Mesendoderm (in vitro differentiated cells): ENCODE measurements at regions not wholly inside any gene's neighbourhood (a gene's known extent, or its start where the extent isn't known, plus 50 kb on each side); places are given as distances from the start of the nearest gene placed in this dataset.

Experiments used
- DNase-seq: peaks from one replicate; pipeline ENCODE4 v3.0.0; 2013
- H2AK5ac ChIP-seq: 2 replicates; pipeline ENCODE4 v1.6.1; 2013; ENCODE audit warnings: low read length, inconsistent platforms
- H2BK120ac ChIP-seq: 2 replicates; pipeline ENCODE4 v1.6.1; 2013; ENCODE audit warnings: low read depth, mild to moderate bottlenecking, low read length, moderate library complexity, mixed read lengths
- H2BK15ac ChIP-seq: replicated peaks from 2 replicates; pipeline ENCODE4 v1.6.1; 2013; ENCODE audit warnings: low read depth, mild to moderate bottlenecking, moderate library complexity
- H2BK5ac ChIP-seq: 2 replicates; pipeline ENCODE4 v1.6.1; 2013; ENCODE audit warnings: low read length, inconsistent platforms
- H3K18ac ChIP-seq: 2 replicates; pipeline ENCODE4 v1.6.1; 2013; ENCODE audit warnings: mild to moderate bottlenecking, low read length, mixed read lengths
- H3K23ac ChIP-seq: one replicate; pipeline ENCODE4 v1.6.1; 2013; ENCODE audit warnings: low read length
- H3K27ac ChIP-seq: 2 replicates; pipeline ENCODE4 v1.5.1; 2013; ENCODE audit warnings: low read depth, mild to moderate bottlenecking, inconsistent platforms, low read length, moderate library complexity
- H3K27me3 ChIP-seq: 2 replicates; pipeline ENCODE4 v1.6.1; 2013; ENCODE audit warnings: low read length, control low read depth, mild to moderate bottlenecking, inconsistent platforms; ENCODE audit not compliant: insufficient read depth, poor library complexity
- H3K36me3 ChIP-seq: 2 replicates; pipeline ENCODE4 v1.6.1; 2013; ENCODE audit warnings: low read length, inconsistent platforms; ENCODE audit not compliant: control insufficient read depth, insufficient read depth
- H3K4ac ChIP-seq: one replicate; pipeline ENCODE4 v1.6.1; 2013; ENCODE audit warnings: low read depth, mild to moderate bottlenecking, low read length, moderate library complexity
- H3K4me1 ChIP-seq: 2 replicates; pipeline ENCODE4 v1.6.1; 2013; ENCODE audit warnings: low read depth, low read length, inconsistent platforms; ENCODE audit not compliant: control insufficient read depth
- H3K4me2 ChIP-seq: 2 replicates; pipeline ENCODE4 v1.6.1; 2013; ENCODE audit warnings: low read length
- H3K4me3 ChIP-seq: 2 replicates; pipeline ENCODE4 v1.5.1; 2013; ENCODE audit warnings: mild to moderate bottlenecking, low read length
- H3K56ac ChIP-seq: one replicate; pipeline ENCODE4 v1.6.1; 2013; ENCODE audit warnings: low read length
- H3K79me1 ChIP-seq: 2 replicates; pipeline ENCODE4 v1.6.1; 2013; ENCODE audit warnings: low read length, inconsistent platforms
- H3K79me2 ChIP-seq: 2 replicates; pipeline ENCODE4 v1.6.1; 2013; ENCODE audit warnings: mild to moderate bottlenecking, low read length; ENCODE audit not compliant: control insufficient read depth, insufficient read depth
- H3K9ac ChIP-seq: 2 replicates; pipeline ENCODE4 v1.6.1; 2013; ENCODE audit warnings: low read length, inconsistent platforms
- H4K5ac ChIP-seq: one replicate; pipeline ENCODE4 v1.6.1; 2013; ENCODE audit warnings: low read length
- H4K8ac ChIP-seq: one replicate; pipeline ENCODE4 v1.6.1; 2013; ENCODE audit warnings: low read depth, mild to moderate bottlenecking, control low read depth, low read length, moderate library complexity
- WGBS: extraction: QIAGEN DNeasy Blood & Tissue Kit; methylation state at CpG from one replicate; pipeline ENCODE4 v1.1.7; 2013; ENCODE audit warnings: low lambda C conversion rate, missing lambda C conversion rate; ENCODE audit not compliant: insufficient coverage; ENCODE audit errors: extremely low coverage; 5-methylcytosine and 5-hydroxymethylcytosine counted together

DNA sequence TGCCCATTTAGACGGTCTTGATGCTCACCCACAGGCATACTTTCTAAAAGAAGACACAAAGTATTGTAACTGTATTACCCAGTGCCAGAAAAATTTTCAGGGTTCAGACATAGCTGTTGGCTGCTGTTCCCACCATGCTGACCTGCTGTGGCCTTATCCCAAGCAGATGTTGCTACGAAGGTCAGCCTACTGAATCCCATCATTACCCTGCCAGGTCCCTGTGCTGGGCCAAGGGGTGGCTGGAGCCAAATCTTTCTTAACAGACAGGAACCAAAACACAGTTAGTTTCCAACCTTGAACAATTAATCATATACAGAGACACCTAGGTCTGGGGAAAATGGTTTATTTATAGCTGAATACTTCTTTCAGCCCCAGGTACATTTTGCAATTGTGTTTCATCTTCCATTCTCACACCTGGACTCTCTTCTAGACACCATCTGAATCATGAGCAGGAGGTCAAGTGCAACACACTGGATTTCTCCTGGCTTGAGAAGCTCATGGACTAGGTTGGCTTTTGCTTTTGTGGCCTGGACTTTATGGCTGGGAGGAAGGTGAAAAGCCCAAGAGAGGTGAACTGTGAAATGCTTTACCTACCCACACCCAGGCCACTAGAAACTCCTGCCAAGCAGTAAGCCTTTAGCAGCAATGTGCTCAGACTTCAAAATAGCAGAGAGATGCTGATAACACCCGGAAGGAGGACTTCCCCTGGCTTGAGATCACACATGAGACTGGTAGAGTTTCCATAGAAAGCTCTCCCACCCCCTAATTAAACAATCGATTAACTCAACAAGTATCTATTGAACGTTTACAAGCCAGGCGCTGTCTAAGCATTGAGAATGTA is 150.1 kb downstream of the SUDS3 start:
- WGBS = no CpG with 5 or more reads among the region's 6 CpGs

DNA sequence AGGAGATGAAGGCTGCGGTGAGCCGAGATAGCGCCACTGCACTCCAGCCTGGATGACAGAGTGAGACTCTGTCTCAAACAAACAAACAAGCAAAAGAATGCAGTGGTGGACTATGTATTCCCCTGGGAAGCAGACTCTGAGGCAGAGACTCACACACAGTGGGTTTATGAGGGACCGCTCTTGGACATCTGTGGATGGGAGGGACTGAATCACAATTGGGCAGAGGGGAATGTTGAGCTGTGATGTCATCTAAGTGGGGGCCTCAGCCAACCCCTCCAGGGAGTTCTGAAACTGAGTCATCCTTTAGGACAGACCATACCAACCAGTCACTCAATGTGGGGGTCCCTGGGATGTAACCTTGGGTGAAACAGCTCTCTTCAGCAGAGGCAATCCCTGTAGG is 151.0 kb downstream of the SUDS3 start:
- no CpG with 5 or more reads among the region's 4 CpGs for WGBS
- DNase-seq = no peak
- no peak overlapping the region for H2BK120ac ChIP-seq

More for the DNA sequence above, 150.1 kb downstream of the SUDS3 start:
- H2AK5ac ChIP-seq = no peak overlapping the region
- H3K18ac ChIP-seq = no peak overlapping the region
- H3K4me2 ChIP-seq = no peak overlapping the region
- no peak overlapping the region for H2BK120ac ChIP-seq
- H2BK5ac ChIP-seq = no peak overlapping the region
- DNase-seq = no peak
- no peak overlapping the region for H3K4me3 ChIP-seq
- no peaks in the 10 kb centered on the region for H3K36me3 ChIP-seq
- no peak overlapping the region for H3K23ac ChIP-seq
- no peaks in the 10 kb centered on the region for H3K27me3 ChIP-seq
- no peak overlapping the region for H3K56ac ChIP-seq
- H4K5ac ChIP-seq = no peak overlapping the region
- H2BK15ac ChIP-seq = no peak overlapping the region
- no peak overlapping the region for H3K9ac ChIP-seq
- H3K4ac ChIP-seq = no peak overlapping the region
- no peaks in the 10 kb centered on the region for H3K79me1 ChIP-seq
- no peak overlapping the region for H3K27ac ChIP-seq
- H4K8ac ChIP-seq = no peak overlapping the region
- H3K79me2 ChIP-seq = no peaks in the 10 kb centered on the region
- H3K4me1 ChIP-seq = no peaks in the 10 kb centered on the region

DNA sequence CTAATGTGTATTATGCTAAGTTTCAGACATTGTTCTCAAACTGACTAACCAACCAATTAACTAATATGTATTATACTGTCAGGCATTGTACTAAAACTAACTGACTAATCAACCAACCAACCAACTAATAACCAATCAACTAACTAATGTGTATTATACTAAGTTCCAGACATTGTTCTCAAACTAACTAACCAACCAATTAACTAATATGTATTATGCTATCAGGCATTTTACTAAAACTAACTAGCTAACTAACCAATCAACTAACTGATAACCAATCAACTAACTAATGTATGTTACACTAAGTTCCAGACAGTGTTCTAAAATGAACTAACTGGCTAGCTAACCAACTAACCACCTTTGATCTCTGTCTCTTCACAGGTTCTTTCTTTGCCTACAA is 152.3 kb downstream of the SUDS3 start:
- H2BK120ac ChIP-seq = no peak overlapping the region
- H3K4ac ChIP-seq = no peak overlapping the region
- no peak overlapping the region for H2AK5ac ChIP-seq
- no peaks in the 10 kb centered on the region for H3K27me3 ChIP-seq
- no peak overlapping the region for H3K4me3 ChIP-seq
- no peaks in the 10 kb centered on the region for H3K4me1 ChIP-seq
- no peak overlapping the region for H3K23ac ChIP-seq
- H3K79me1 ChIP-seq = no peaks in the 10 kb centered on the region
- H3K18ac ChIP-seq = no peak overlapping the region
- no peak overlapping the region for H3K9ac ChIP-seq
- H4K8ac ChIP-seq = no peak overlapping the region
- H4K5ac ChIP-seq = no peak overlapping the region
- H2BK5ac ChIP-seq = no peak overlapping the region
- H2BK15ac ChIP-seq = no peak overlapping the region
- no peaks in the 10 kb centered on the region for H3K36me3 ChIP-seq
- no peak overlapping the region for H3K56ac ChIP-seq
- H3K27ac ChIP-seq = no peak overlapping the region
- no peaks in the 10 kb centered on the region for H3K79me2 ChIP-seq
- no peak overlapping the region for H3K4me2 ChIP-seq
- DNase-seq = no peak

More for the DNA sequence above, 151.0 kb downstream of the SUDS3 start:
- Histone ChIP-seq H2BK15ac (no peak overlapping the region), H2BK5ac (no peak overlapping the region), H3K27ac (no peak overlapping the region), H3K23ac (no peak overlapping the region), H4K5ac (no peak overlapping the region), H4K8ac (no peak overlapping the region), H3K4ac (no peak overlapping the region), H2AK5ac (no peak overlapping the region), H3K4me1 (no peaks in the 10 kb centered on the region), H3K9ac (no peak overlapping the region), H3K56ac (no peak overlapping the region), H3K4me2 (no peak overlapping the region), H3K18ac (no peak overlapping the region), H3K79me2 (no peaks in the 10 kb centered on the region), H3K4me3 (no peak overlapping the region), H3K36me3 (no peaks in the 10 kb centered on the region), H3K79me1 (no peaks in the 10 kb centered on the region), H3K27me3 (no peaks in the 10 kb centered on the region)

DNA sequence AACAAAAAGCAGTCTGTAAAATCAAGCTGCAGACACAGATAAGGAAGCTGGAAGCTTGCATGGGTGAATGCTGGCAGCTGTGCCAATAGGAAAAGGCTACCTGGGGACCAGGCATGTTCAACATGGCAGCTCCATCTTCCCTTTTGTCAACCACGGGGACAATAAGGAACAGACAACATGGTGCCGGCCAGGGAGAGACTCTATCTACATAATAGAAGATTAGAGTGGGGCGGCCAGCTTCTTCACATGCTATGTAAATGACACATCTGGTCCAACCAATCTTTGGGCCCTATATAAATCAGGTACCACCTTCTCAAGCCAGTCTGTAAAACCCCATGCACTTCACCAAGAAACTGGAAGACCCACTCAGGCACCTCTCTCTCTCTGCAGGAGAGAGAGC is 157.6 kb downstream of the SUDS3 start:
- H3K79me1 ChIP-seq = no peaks in the 10 kb centered on the region
- no peak overlapping the region for H3K27ac ChIP-seq
- H3K18ac ChIP-seq = no peak overlapping the region
- no peak overlapping the region for H3K9ac ChIP-seq
- no peak overlapping the region for H3K4me2 ChIP-seq
- H3K79me2 ChIP-seq = no peaks in the 10 kb centered on the region
- no peak overlapping the region for H3K56ac ChIP-seq
- H3K4ac ChIP-seq = no peak overlapping the region
- H2BK120ac ChIP-seq = no peak overlapping the region
- H3K23ac ChIP-seq = no peak overlapping the region
- H2BK15ac ChIP-seq = no peak overlapping the region
- H3K36me3 ChIP-seq = no peaks in the 10 kb centered on the region
- no peak for DNase-seq
- H2BK5ac ChIP-seq = no peak overlapping the region
- no peak overlapping the region for H2AK5ac ChIP-seq
- no CpG with 5 or more reads among the region's 3 CpGs for WGBS
- H4K8ac ChIP-seq = no peak overlapping the region
- no peaks in the 10 kb centered on the region for H3K4me1 ChIP-seq
- no peak overlapping the region for H4K5ac ChIP-seq
- H3K4me3 ChIP-seq = no peak overlapping the region
- no peaks in the 10 kb centered on the region for H3K27me3 ChIP-seq

DNA sequence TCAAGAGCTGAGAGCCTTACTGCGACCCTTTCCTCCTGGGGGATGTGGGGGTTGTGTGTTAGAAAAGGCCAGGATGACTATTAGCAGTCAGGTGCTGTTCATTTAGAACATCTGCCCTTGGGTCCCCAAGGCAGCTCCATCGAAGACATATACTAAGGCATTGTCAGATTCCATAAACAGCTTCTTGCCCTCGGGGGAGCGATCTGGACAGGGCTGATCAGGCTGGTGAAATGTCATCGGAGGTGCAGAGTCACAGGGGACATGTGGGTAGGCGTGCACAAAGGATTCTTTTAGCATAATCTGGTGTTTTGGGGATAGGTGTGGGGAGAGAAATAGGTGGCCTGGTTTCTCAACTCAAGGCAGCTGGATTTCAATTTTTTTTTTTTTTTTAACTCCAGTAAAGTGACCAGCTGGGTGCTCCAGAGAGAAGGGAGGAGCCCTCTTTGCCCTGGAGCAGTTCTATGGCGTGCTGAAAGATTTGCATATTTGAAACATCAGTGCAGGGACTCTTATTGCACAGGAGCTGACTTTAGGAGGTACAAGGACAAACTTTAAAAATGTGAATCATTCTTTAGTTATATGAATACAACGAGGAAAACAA is 160.1 kb downstream of the SUDS3 start:
- H3K27ac ChIP-seq = no peak overlapping the region
- no peaks in the 10 kb centered on the region for H3K4me1 ChIP-seq
- no peak overlapping the region for H3K9ac ChIP-seq
- H4K8ac ChIP-seq = no peak overlapping the region
- no peak overlapping the region for H3K4me3 ChIP-seq
- no peak overlapping the region for H3K4me2 ChIP-seq
- no peak overlapping the region for H3K56ac ChIP-seq
- no peak overlapping the region for H2BK15ac ChIP-seq
- H2BK120ac ChIP-seq = no peak overlapping the region
- H3K79me2 ChIP-seq = no peaks in the 10 kb centered on the region
- H3K36me3 ChIP-seq = no peaks in the 10 kb centered on the region
- no peak for DNase-seq
- H3K23ac ChIP-seq = peak overlapping the region; percentile 20
- H4K5ac ChIP-seq = no peak overlapping the region
- WGBS = no CpG with 5 or more reads among the region's 8 CpGs
- no peaks in the 10 kb centered on the region for H3K27me3 ChIP-seq
- H3K18ac ChIP-seq = no peak overlapping the region
- H2BK5ac ChIP-seq = no peak overlapping the region
- H2AK5ac ChIP-seq = no peak overlapping the region
- no peak overlapping the region for H3K4ac ChIP-seq
- no peaks in the 10 kb centered on the region for H3K79me1 ChIP-seq
